Fibroblast of skin of left quadriceps (primary cell): ENCODE measurements at regions not wholly inside any gene's neighbourhood (a gene's known extent, or its start where the extent isn't known, plus 50 kb on each side); places are given as distances from the start of the nearest gene placed in this dataset.

Source experiments
- DNase-seq, 2 experiments: peaks; one replicate each; pipeline ENCODE4 v3.0.0-alpha.2; 2013; ENCODE audit warnings: low read depth in 2 of 2

- DNase-seq: no peak
These were observed 136.1 kb upstream of the LIPC start for GRCh38 chr15:58295637-58296215.

GRCh38 chr15:58296276-58296675 is 135.5 kb upstream of the LIPC start:
- DNase-seq: no peak

GRCh38 chr15:58297639-58298038 is 134.2 kb upstream of the LIPC start:
- DNase-seq: no peak

- peak in 1 of 2 experiments; percentile 9 for DNase-seq
These were observed 132.6 kb upstream of the LIPC start for GRCh38 chr15:58298879-58299850.

GRCh38 chr15:58302832-58303231 is 129.0 kb upstream of the LIPC start:
- no peak for DNase-seq

GRCh38 chr15:58303236-58303635 is 128.6 kb upstream of the LIPC start:
- DNase-seq: no peak

- DNase-seq: no peak
These were observed 125.0 kb upstream of the LIPC start for GRCh38 chr15:58306591-58307312.

GRCh38 chr15:58307313-58307961 is 124.4 kb upstream of the LIPC start:
- peak; percentile 54 for DNase-seq

- no peak for DNase-seq
These were observed 122.9 kb upstream of the LIPC start for GRCh38 chr15:58308742-58309355.

- DNase-seq: no peak
These were observed 121.5 kb upstream of the LIPC start for GRCh38 chr15:58309963-58310928.

- DNase-seq: no peak
These were observed 120.2 kb upstream of the LIPC start for GRCh38 chr15:58311556-58311955.

- no peak for DNase-seq
These were observed 119.8 kb upstream of the LIPC start for GRCh38 chr15:58312031-58312430.

- DNase-seq: no peak
These were observed 118.5 kb upstream of the LIPC start for GRCh38 chr15:58313304-58313703.

GRCh38 chr15:58313810-58314592 is 117.8 kb upstream of the LIPC start:
- DNase-seq: no peak

GRCh38 chr15:58314593-58315216 is 117.1 kb upstream of the LIPC start:
- no peak for DNase-seq

GRCh38 chr15:58318517-58318916 is 113.3 kb upstream of the LIPC start:
- DNase-seq: no peak

GRCh38 chr15:58321034-58321433 is 110.8 kb upstream of the LIPC start:
- no peak for DNase-seq

- no peak for DNase-seq
These were observed 109.5 kb upstream of the LIPC start for GRCh38 chr15:58322253-58322652.

GRCh38 chr15:58323321-58323720 is 108.5 kb upstream of the LIPC start:
- DNase-seq: peak in 1 of 2 experiments; percentile 20
